HUES48 (cell line): ENCODE measurements at regions not wholly inside any gene's neighbourhood (a gene's known extent, or its start where the extent isn't known, plus 50 kb on each side); places are given as distances from the start of the nearest gene placed in this dataset.

Source experiments
- H3K27ac ChIP-seq: one replicate; pipeline ENCODE4 v1.7.0; 2013; ENCODE audit warnings: low read depth, low read length, inconsistent platforms
- H3K27me3 ChIP-seq: 2 replicates; pipeline ENCODE4 v1.6.1; 2013; ENCODE audit warnings: mild to moderate bottlenecking, low read length; ENCODE audit not compliant: control insufficient read depth, insufficient read depth
- H3K36me3 ChIP-seq: 2 replicates; pipeline ENCODE4 v1.6.1; 2013; ENCODE audit warnings: low read length; ENCODE audit not compliant: control insufficient read depth, insufficient read depth
- H3K4me1 ChIP-seq: 2 replicates; pipeline ENCODE4 v1.6.1; 2013; ENCODE audit warnings: mild to moderate bottlenecking, low read length; ENCODE audit not compliant: control insufficient read depth, insufficient read depth
- H3K4me3 ChIP-seq: 2 replicates; pipeline ENCODE4 v1.5.1; 2013; ENCODE audit warnings: mild to moderate bottlenecking, low read depth, low read length
- H3K9ac ChIP-seq: 2 replicates; pipeline ENCODE4 v1.6.1; 2013; ENCODE audit warnings: mild to moderate bottlenecking, low read depth, low read length, moderate library complexity
- H3K9me3 ChIP-seq: 2 replicates; pipeline ENCODE4 v1.6.1; 2013; ENCODE audit warnings: low read length; ENCODE audit not compliant: control insufficient read depth, insufficient read depth

GRCh38 chr1:30511991-30512913, 211.1 kb downstream of the MATN1 start:
- Histone ChIP-seq H3K4me1 (peaks cover 9% of the 10 kb centered on the region), H3K9ac (no peak overlapping the region), H3K27me3 (no peaks in the 10 kb centered on the region), H3K4me3 (no peak overlapping the region), H3K27ac (no peak overlapping the region), H3K36me3 (no peaks in the 10 kb centered on the region), H3K9me3 (no peaks in the 10 kb centered on the region)

GRCh38 chr1:30511563-30511962, 211.8 kb downstream of the MATN1 start:
- Histone ChIP-seq H3K9ac (no peak overlapping the region), H3K27me3 (no peaks in the 10 kb centered on the region), H3K36me3 (no peaks in the 10 kb centered on the region), H3K27ac (no peak overlapping the region), H3K9me3 (no peaks in the 10 kb centered on the region), H3K4me3 (no peak overlapping the region), H3K4me1 (peaks cover 9% of the 10 kb centered on the region)

GRCh38 chr1:30511106-30511505, 212.3 kb downstream of the MATN1 start:
- no peak overlapping the region for H3K9ac ChIP-seq
- no peaks in the 10 kb centered on the region for H3K36me3 ChIP-seq
- no peaks in the 10 kb centered on the region for H3K9me3 ChIP-seq
- no peaks in the 10 kb centered on the region for H3K27me3 ChIP-seq
- H3K4me1 ChIP-seq = peaks cover 9% of the 10 kb centered on the region
- H3K27ac ChIP-seq = no peak overlapping the region
- no peak overlapping the region for H3K4me3 ChIP-seq

GRCh38 chr1:30509670-30510069, 213.7 kb downstream of the MATN1 start:
- Histone ChIP-seq H3K27me3 (no peaks in the 10 kb centered on the region), H3K36me3 (no peaks in the 10 kb centered on the region), H3K27ac (no peak overlapping the region), H3K9ac (no peak overlapping the region), H3K4me3 (no peak overlapping the region), H3K4me1 (peaks cover 9% of the 10 kb centered on the region), H3K9me3 (no peaks in the 10 kb centered on the region)

- H3K27me3 ChIP-seq = no peaks in the 10 kb centered on the region
- no peaks in the 10 kb centered on the region for H3K9me3 ChIP-seq
- H3K9ac ChIP-seq = no peak overlapping the region
- no peaks in the 10 kb centered on the region for H3K36me3 ChIP-seq
- H3K27ac ChIP-seq = no peak overlapping the region
- H3K4me1 ChIP-seq = peaks cover 9% of the 10 kb centered on the region
- H3K4me3 ChIP-seq = no peak overlapping the region
These were observed 214.8 kb downstream of the MATN1 start for GRCh38 chr1:30508611-30509010.

- H3K36me3 ChIP-seq = no peaks in the 10 kb centered on the region
- H3K27ac ChIP-seq = no peak overlapping the region
- no peak overlapping the region for H3K4me3 ChIP-seq
- H3K9me3 ChIP-seq = no peaks in the 10 kb centered on the region
- no peak overlapping the region for H3K9ac ChIP-seq
- H3K27me3 ChIP-seq = no peaks in the 10 kb centered on the region
- peaks cover 9% of the 10 kb centered on the region for H3K4me1 ChIP-seq
These were observed 215.3 kb downstream of the MATN1 start for GRCh38 chr1:30508175-30508448.

GRCh38 chr1:30507401-30508174, 215.8 kb downstream of the MATN1 start:
- Histone ChIP-seq H3K36me3 (no peaks in the 10 kb centered on the region), H3K9me3 (no peaks in the 10 kb centered on the region), H3K9ac (no peak overlapping the region), H3K27me3 (no peaks in the 10 kb centered on the region), H3K4me3 (no peak overlapping the region), H3K4me1 (peaks cover 8% of the 10 kb centered on the region), H3K27ac (no peak overlapping the region)

- Histone ChIP-seq H3K4me3 (no peak overlapping the region), H3K27me3 (no peaks in the 10 kb centered on the region), H3K9ac (no peak overlapping the region), H3K36me3 (no peaks in the 10 kb centered on the region), H3K27ac (no peak overlapping the region), H3K4me1 (peaks cover 1% of the 10 kb centered on the region), H3K9me3 (no peaks in the 10 kb centered on the region)
These were observed 216.4 kb downstream of the MATN1 start for GRCh38 chr1:30507016-30507312.

- Histone ChIP-seq H3K27ac (no peak overlapping the region), H3K4me3 (no peak overlapping the region), H3K4me1 (no peaks in the 10 kb centered on the region), H3K36me3 (no peaks in the 10 kb centered on the region), H3K9ac (no peak overlapping the region), H3K27me3 (no peaks in the 10 kb centered on the region), H3K9me3 (no peaks in the 10 kb centered on the region)
These were observed 216.9 kb downstream of the MATN1 start for GRCh38 chr1:30506291-30507015.

GRCh38 chr1:30505853-30506252, 217.5 kb downstream of the MATN1 start:
- Histone ChIP-seq H3K9me3 (no peaks in the 10 kb centered on the region), H3K27me3 (no peaks in the 10 kb centered on the region), H3K4me1 (no peaks in the 10 kb centered on the region), H3K4me3 (no peak overlapping the region), H3K27ac (no peak overlapping the region), H3K36me3 (no peaks in the 10 kb centered on the region), H3K9ac (no peak overlapping the region)

GRCh38 chr1:30492451-30492850, 230.9 kb downstream of the MATN1 start:
- Histone ChIP-seq H3K4me1 (no peaks in the 10 kb centered on the region), H3K27me3 (no peaks in the 10 kb centered on the region), H3K27ac (no peak overlapping the region), H3K4me3 (no peak overlapping the region), H3K9ac (no peak overlapping the region), H3K9me3 (peaks cover 29% of the 10 kb centered on the region), H3K36me3 (no peaks in the 10 kb centered on the region)
